B cell (primary cell): ENCODE measurements at regions not wholly inside any gene's neighbourhood (a gene's known extent, or its start where the extent isn't known, plus 50 kb on each side); places are given as distances from the start of the nearest gene placed in this dataset.

Source experiments
- ATAC-seq: fragments of 200-7000 bp; cut with Tn5 transposase; one replicate; pipeline ENCODE4 v1.10.0; 2021; ENCODE audit warnings: low read depth, mild to moderate bottlenecking, moderate number of reproducible peaks, moderate library complexity
- CTCF ChIA-PET: fragments of 350-600 bp; sonication (Branson Sonifier 250); formaldehyde crosslinking; loops from one replicate; lab custom pipeline; 2021; ENCODE audit warnings: antibody characterized with exemption, inconsistent platforms; lab: Charles Lee
- POLR2A ChIA-PET: fragments of 350-600 bp; sonication (Branson Sonifier 250); formaldehyde crosslinking; loops from one replicate; lab custom pipeline; 2021; ENCODE audit warnings: antibody characterized with exemption; lab: Charles Lee
- DNase-seq: peaks from one replicate; pipeline ENCODE4 v3.0.0; 2013
- H2AFZ ChIP-seq: 2 replicates; pipeline ENCODE4 v1.6.1; 2012; ENCODE audit warnings: mild to moderate bottlenecking, low read depth, low read length; ENCODE audit not compliant: insufficient read depth, poor library complexity, severe bottlenecking
- H3K27ac ChIP-seq, 2 donors: 1 replicate in 1 of 2; 2 replicates in 1 of 2; pipeline ENCODE4 v1.5.1; 2012 to 2013; ENCODE audit warnings: low read length in 2 of 2, mild to moderate bottlenecking in 2 of 2, moderate library complexity in 1 of 2
- H3K27me3 ChIP-seq, 4 experiments: fragments of 200-600 bp in 1 of 4; sonication (generic) in 1 of 4; replicated peaks in 1 of 4; 1 replicate in 2 of 4; 2 replicates in 2 of 4; pipeline versions ENCODE4 v1.6.1 to v1.7.0; 2013 to 2016; ENCODE audit warnings: low read length in 3 of 4, mild to moderate bottlenecking in 2 of 4, mixed read lengths in 1 of 4, moderate library complexity in 1 of 4; ENCODE audit not compliant: insufficient read depth in 4 of 4, control insufficient read depth in 3 of 4; ENCODE audit errors: control extremely low read depth in 1 of 4
- H3K36me3 ChIP-seq, 2 experiments: replicated peaks in 1 of 2; 1 replicate in 1 of 2; 2 replicates in 1 of 2; pipeline versions ENCODE4 v1.6.1 to v1.7.1; 2013; ENCODE audit warnings: low read length in 1 of 2; ENCODE audit not compliant: insufficient read depth in 2 of 2, control insufficient read depth in 1 of 2; ENCODE audit errors: control extremely low read depth in 1 of 2, extremely low read depth in 1 of 2
- H3K4me1 ChIP-seq, 2 donors: fragments of 200-600 bp in 1 of 2; sonication (generic) in 1 of 2; 1 replicate in 1 of 2; 2 replicates in 1 of 2; pipeline versions ENCODE4 v1.5.1 to v1.6.1; 2013 to 2017; ENCODE audit warnings: low read length in 2 of 2; ENCODE audit not compliant: control insufficient read depth in 2 of 2, insufficient read depth in 2 of 2
- H3K4me2 ChIP-seq: replicated peaks from 2 replicates; pipeline ENCODE3; 2012; ENCODE audit warnings: mild to moderate bottlenecking, low read depth, low read length; ENCODE audit not compliant: poor library complexity, severe bottlenecking
- H3K4me3 ChIP-seq, 5 experiments: fragments of 200-600 bp in 1 of 5; sonication (generic) in 1 of 5; 1 replicate in 3 of 5; 2 replicates in 2 of 5; pipeline versions ENCODE4 v1.5.1 to v1.7.0; 2011 to 2016; ENCODE audit warnings: low read length in 4 of 5, mild to moderate bottlenecking in 4 of 5, low read depth in 2 of 5, control low read depth in 1 of 5, moderate library complexity in 1 of 5; ENCODE audit not compliant: insufficient read depth in 1 of 5; ENCODE audit errors: control extremely low read depth in 1 of 5, extremely low read depth in 1 of 5
- H3K79me2 ChIP-seq: fragments of 200-600 bp; sonication (generic); one replicate; pipeline ENCODE4 v1.6.0; 2016; ENCODE audit warnings: low read length; ENCODE audit not compliant: control insufficient read depth, insufficient read depth
- H3K9ac ChIP-seq: fragments of 200-600 bp; sonication (generic); 2 replicates; pipeline ENCODE4 v1.6.1; 2017; ENCODE audit warnings: mild to moderate bottlenecking, low read length, moderate library complexity
- H3K9me3 ChIP-seq, 3 donors: one replicate each; pipeline versions ENCODE4 v1.6.1 to v1.7.1; 2013; ENCODE audit warnings: low read length in 2 of 3; ENCODE audit not compliant: control insufficient read depth in 2 of 3, insufficient read depth in 1 of 3; ENCODE audit errors: control extremely low read depth in 1 of 3
- H4K20me1 ChIP-seq: 2 replicates; pipeline ENCODE4 v1.6.0; 2012; ENCODE audit warnings: mild to moderate bottlenecking, low read length; ENCODE audit not compliant: insufficient read depth, control insufficient read depth, poor library complexity, severe bottlenecking
- H3K27ac Mint-ChIP-seq: one replicate; pipeline ENCODE4 v1.8.0; 2021; ENCODE audit warnings: mixed read lengths
- H3K27me3 Mint-ChIP-seq: one replicate; pipeline ENCODE4 v1.8.0; 2021; ENCODE audit warnings: mixed read lengths
- H3K4me1 Mint-ChIP-seq: one replicate; pipeline ENCODE4 v1.8.0; 2021; ENCODE audit warnings: mixed read lengths
- H3K4me3 Mint-ChIP-seq: one replicate; pipeline ENCODE4 v1.8.0; 2021; ENCODE audit warnings: mixed read lengths
- H3K9me3 Mint-ChIP-seq: one replicate; pipeline ENCODE4 v1.8.0; 2022; ENCODE audit warnings: mixed read lengths; ENCODE audit not compliant: insufficient read depth
- CTCF ChIP-seq: fragments of 200-600 bp; IDR thresholded peaks from one replicate; pipeline ENCODE4 v1.8.0; 2022; ENCODE audit warnings: antibody characterized with exemption, mild to moderate bottlenecking
- EZH2 ChIP-seq: IDR thresholded peaks from 2 replicates; pipeline ENCODE4 v1.6.1; 2012; ENCODE audit warnings: borderline replicate concordance, low read depth, mild to moderate bottlenecking, moderate library complexity, low read length; ENCODE audit not compliant: insufficient read depth, poor library complexity, severe bottlenecking
- WGBS: methylation state at CpG from one replicate; pipeline ENCODE4 v1.1.5; 2013; ENCODE audit warnings: missing lambda C conversion rate; ENCODE audit not compliant: insufficient coverage; 5-methylcytosine and 5-hydroxymethylcytosine counted together
- intact Hi-C: fragments of 100-400 bp; cut with micrococcal nuclease; formaldehyde crosslinking; loops from one replicate; pipeline ENCODE4 v1.10.0; 2022

GRCh38 chr4:177587989-177588388 lies 145.8 kb upstream of the AGA start:
- H3K27me3 Mint-ChIP-seq, result no peaks in the 10 kb centered on the region
- WGBS, result no CpG with 5 or more reads among the region's 2 CpGs
- Histone ChIP-seq H2AFZ (no peak overlapping the region), H3K27me3 (no peaks in the 10 kb centered on the region), H4K20me1 (no peaks in the 10 kb centered on the region), H3K9me3 (no peaks in the 10 kb centered on the region), H3K4me3 (no peak overlapping the region), H3K9ac (no peak overlapping the region), H3K4me2 (no peak overlapping the region), H3K36me3 (no peaks in the 10 kb centered on the region), H3K27ac (no peak overlapping the region), H3K4me1 (no peaks in the 10 kb centered on the region), H3K79me2 (no peaks in the 10 kb centered on the region)
- no peak overlapping the region for H3K27ac Mint-ChIP-seq
- H3K4me1 Mint-ChIP-seq, result no peaks in the 10 kb centered on the region
- ATAC-seq (no peak), DNase-seq (no peak)
- H3K4me3 Mint-ChIP-seq, result no peak overlapping the region
- CTCF ChIA-PET, result no interaction called here
- POLR2A ChIA-PET, result no interaction called here
- no peaks in the 10 kb centered on the region for H3K9me3 Mint-ChIP-seq
- TF ChIP-seq CTCF, result no peak
- TF ChIP-seq EZH2, result no peak
- intact Hi-C loops, result no loop called here

GRCh38 chr4:177595386-177595785 lies 153.1 kb upstream of the AGA start:
- WGBS, result 100% methylated on average over 1 of the region's 2 CpGs
- Mint-ChIP-seq H3K27ac (no peak overlapping the region), H3K4me3 (no peak overlapping the region), H3K9me3 (no peaks in the 10 kb centered on the region), H3K27me3 (no peaks in the 10 kb centered on the region), H3K4me1 (no peaks in the 10 kb centered on the region)
- no peak overlapping the region for H2AFZ ChIP-seq
- no peaks in the 10 kb centered on the region for H3K27me3 ChIP-seq
- no peak for DNase-seq
- no peak overlapping the region for H3K4me3 ChIP-seq
- H3K9ac ChIP-seq, result no peak overlapping the region
- TF ChIP-seq EZH2 (no peak), CTCF (no peak)
- CTCF ChIA-PET, result no interaction called here
- H3K4me2 ChIP-seq, result no peak overlapping the region
- H3K27ac ChIP-seq, result no peak overlapping the region
- H3K4me1 ChIP-seq, result no peaks in the 10 kb centered on the region
- POLR2A ChIA-PET, result no interaction called here
- intact Hi-C loops, result no loop called here
- no peak for ATAC-seq
- H3K9me3 ChIP-seq, result no peaks in the 10 kb centered on the region
- H3K79me2 ChIP-seq, result no peaks in the 10 kb centered on the region
- H3K36me3 ChIP-seq, result no peaks in the 10 kb centered on the region
- no peaks in the 10 kb centered on the region for H4K20me1 ChIP-seq
